GM18951 (cell line): ENCODE measurements at regions not wholly inside any gene's neighbourhood (a gene's known extent, or its start where the extent isn't known, plus 50 kb on each side); places are given as distances from the start of the nearest gene placed in this dataset.
"Not testable (repeated sequence)": the region's sequence is repeated elsewhere in the genome, so short reads cannot be mapped to it uniquely, and the experiment has no call there.

ENCODE experiments used
- POLR2A ChIP-seq: IDR thresholded peaks from 4 replicates; pipeline ENCODE4 v1.6.1; 2011; ENCODE audit warnings: mild to moderate bottlenecking; ENCODE audit not compliant: insufficient read length, insufficient read depth; ENCODE audit errors: extremely low read depth
- in situ Hi-C: fragments of 300-500 bp; cut with MboI; formaldehyde crosslinking; loops from one replicate; pipeline ENCODE4 v1.12.0; 2022; ENCODE audit warnings: low sequenced_read_pairs, mixed read lengths, inconsistent platforms; ENCODE audit not compliant: unreplicated experiment

DNA sequence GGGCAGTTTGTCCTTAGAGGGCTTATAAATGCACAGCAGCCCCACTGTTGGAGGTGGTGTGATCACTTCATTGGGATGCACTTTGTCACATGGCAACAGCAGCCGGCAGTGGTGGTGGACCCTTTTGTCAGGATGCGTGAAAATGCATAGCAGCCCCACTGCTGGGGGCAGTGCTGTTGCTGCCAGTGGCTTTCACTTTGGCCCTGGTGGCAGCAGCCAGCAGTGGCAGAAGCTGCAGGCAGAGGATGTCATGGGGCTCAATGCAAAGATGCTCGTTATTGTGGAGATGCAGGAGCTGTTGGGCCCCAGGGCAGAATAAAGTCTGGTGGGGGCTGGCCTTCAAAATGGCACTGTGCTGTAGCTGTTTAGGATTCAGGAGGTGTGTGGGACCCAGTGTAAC lies 173.0 kb upstream of the DAAM1 start:
- no peak for TF ChIP-seq POLR2A
- in situ Hi-C loops = no loop called here

DNA sequence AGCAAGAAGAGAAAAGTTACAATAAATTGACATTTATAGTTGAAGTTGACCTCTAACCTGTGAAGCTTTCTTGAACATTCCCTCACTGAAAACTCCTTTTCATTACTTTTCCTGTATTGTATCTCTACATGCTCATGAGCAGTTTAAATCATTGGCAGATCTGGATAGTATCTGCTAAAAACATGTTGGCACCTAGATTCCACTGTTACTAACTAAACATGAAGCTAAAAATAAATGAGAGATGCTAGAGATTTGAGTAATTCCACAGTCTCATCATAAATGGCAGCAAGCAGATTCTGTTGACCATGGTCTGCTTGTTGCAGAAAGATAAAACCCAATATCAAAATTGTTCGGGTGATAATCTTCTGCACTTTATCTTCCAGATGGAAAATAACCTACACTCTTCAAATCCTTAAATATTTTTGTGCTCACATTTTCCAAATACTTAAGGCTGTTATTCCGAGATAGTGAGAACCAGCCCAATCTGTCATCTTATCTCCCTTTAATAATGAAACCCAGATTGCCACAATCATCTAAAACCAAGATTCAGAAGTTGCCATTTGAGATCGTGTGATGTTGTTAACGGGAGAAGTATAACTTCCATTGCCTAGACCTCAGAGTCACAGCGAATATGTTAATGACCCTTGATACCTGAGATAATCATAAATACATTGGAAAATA lies 171.0 kb upstream of the DAAM1 start:
- in situ Hi-C loops = no loop called here
- no peak for TF ChIP-seq POLR2A

DNA sequence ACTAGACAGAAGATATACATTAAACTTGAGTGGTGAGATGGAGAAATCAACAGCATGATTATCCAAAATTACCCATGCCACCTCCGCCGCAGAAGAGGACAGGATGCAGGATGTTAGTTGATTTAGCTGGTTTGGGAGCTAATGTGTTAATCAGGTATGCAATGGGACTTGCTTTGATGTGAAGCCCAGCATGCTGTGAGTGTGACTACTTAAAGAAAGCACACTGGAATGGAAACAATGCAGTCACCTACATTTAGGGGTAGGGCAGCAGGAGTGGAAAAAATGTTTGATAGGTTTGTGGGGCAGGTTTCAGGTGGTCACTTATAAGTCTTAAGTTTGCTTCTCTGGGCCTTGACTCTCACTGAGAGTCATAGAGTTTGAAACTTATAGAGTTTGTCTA lies 170.0 kb upstream of the DAAM1 start:
- TF ChIP-seq POLR2A = no peak
- in situ Hi-C loops = no loop called here

GRCh38 chr14:59018978-59019377 lies 169.5 kb upstream of the DAAM1 start:
- no peak for TF ChIP-seq POLR2A
- in situ Hi-C loops = no loop called here

DNA sequence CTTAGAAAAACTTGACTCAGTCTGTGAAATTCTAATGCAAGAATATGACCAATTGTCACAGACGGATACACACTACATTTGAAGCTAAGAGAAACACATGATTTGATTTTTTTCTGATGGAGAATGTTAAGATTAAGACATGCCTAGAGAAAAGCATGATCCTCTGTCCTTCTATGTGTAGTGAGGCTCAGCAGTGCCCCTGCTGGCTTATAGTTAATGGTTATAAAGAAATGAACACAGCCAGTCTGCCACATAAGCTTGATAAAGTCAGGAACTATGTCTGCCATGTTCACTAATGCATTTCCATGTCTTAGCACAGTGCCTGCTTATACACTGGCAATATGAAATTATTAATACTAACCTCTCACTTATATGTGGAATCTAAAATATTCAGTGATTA lies 168.1 kb upstream of the DAAM1 start:
- no peak for TF ChIP-seq POLR2A
- in situ Hi-C loops = no loop called here

GRCh38 chr14:59022144-59022543 lies 166.3 kb upstream of the DAAM1 start:
- in situ Hi-C loops = no loop called here
- no peak for TF ChIP-seq POLR2A

- no peak for TF ChIP-seq POLR2A
- in situ Hi-C loops = no loop called here
Measured at GRCh38 chr14:59026081-59026480, 162.4 kb upstream of the DAAM1 start.

- in situ Hi-C loops = not testable (repeated sequence)
Measured at GRCh38 chr14:59026640-59027039, 161.8 kb upstream of the DAAM1 start.

GRCh38 chr14:59028476-59029202 lies 159.8 kb upstream of the DAAM1 start:
- in situ Hi-C loops = no loop called here
- no peak for TF ChIP-seq POLR2A

- in situ Hi-C loops = no loop called here
- TF ChIP-seq POLR2A = no peak
Measured at GRCh38 chr14:59032826-59033225, 155.6 kb upstream of the DAAM1 start.

DNA sequence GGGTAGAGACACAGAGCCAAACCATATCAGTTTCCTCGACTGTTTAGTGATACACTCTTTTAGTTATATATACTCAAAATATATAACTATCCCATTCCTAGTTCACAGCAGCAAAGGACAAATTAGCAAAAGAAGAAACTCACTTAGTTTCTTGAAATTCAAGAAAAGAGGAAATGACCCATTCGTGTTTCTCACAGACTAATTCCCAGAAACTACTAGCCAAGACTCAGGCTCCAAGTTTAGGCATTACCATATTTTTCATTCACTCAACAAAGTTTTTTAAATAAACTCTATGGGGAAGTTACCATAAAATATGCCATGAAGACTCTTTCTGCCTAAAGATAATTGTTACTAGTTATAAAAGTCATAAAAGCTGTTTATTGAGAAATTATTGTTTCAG lies 152.3 kb upstream of the DAAM1 start:
- TF ChIP-seq POLR2A = no peak
- in situ Hi-C loops = no loop called here

DNA sequence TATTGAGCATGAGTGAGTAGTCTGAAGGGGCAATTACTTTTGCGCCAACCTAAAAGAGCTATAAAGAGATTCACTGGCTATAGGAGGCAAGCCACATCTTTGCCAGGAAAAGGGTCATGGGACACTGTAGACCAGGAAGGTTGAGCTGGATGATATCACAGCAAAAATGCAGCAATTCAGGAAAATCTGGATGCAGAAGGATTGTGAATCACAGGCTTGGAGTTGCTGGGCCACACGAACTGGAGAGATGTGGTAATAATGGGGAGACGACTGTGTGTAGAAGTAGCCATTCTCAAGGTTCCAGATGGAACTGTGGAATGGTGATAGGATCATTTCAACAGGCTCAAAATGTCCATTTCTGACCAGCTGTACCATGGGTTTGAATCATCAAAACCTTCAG lies 151.4 kb upstream of the DAAM1 start:
- in situ Hi-C loops = no loop called here
- no peak for TF ChIP-seq POLR2A

GRCh38 chr14:59037620-59038019 lies 150.8 kb upstream of the DAAM1 start:
- in situ Hi-C loops = no loop called here
- TF ChIP-seq POLR2A = no peak

GRCh38 chr14:59038746-59039145 lies 149.7 kb upstream of the DAAM1 start:
- no peak for TF ChIP-seq POLR2A
- in situ Hi-C loops = no loop called here
